HepG2 (cell line): ENCODE measurements at regions not wholly inside any gene's neighbourhood (a gene's known extent, or its start where the extent isn't known, plus 50 kb on each side); places are given as distances from the start of the nearest gene placed in this dataset.
A peak's percentile ranks its signal among the peaks of the same experiment; 100 is the strongest.

Experiments
- ATAC-seq: fragments of 200-7000 bp; cut with Tn5 transposase; 3 replicates; pipeline ENCODE4 v1.9.1; 2020; ENCODE audit warnings: mild to moderate bottlenecking, moderate library complexity
- BruUV-seq: library from RNA; stranded (reverse); fragments of 400-500 nt; replicated peaks from 2 replicates; lab custom pipeline; 2021; lab: Mats Ljungman, UMichigan
- CTCF ChIA-PET: fragments of 300-600 bp; formaldehyde crosslinking; extraction: SDS; loops from one replicate; lab custom pipeline; 2021; ENCODE audit warnings: low total read pairs, inconsistent platforms, low intra/inter-chr PET ratio; lab: Yijun Ruan, JAX
- POLR2A ChIA-PET: fragments of 350-600 bp; sonication (Branson Sonifier 250); formaldehyde crosslinking; loops from one replicate; lab custom pipeline; 2020; ENCODE audit warnings: antibody characterized with exemption, inconsistent platforms; lab: Yijun Ruan, JAX
- DNase-seq: peaks from one replicate; pipeline ENCODE4 v3.0.0-alpha.2; 2015; ENCODE audit warnings: low spot score
- FAIRE-seq: peaks from 3 replicates; lab custom pipeline; 2011; peaks lifted over from hg19 to GRCh38; lab: Jason Lieb, UNC
- H2AFZ ChIP-seq: one replicate; pipeline ENCODE4 v1.6.1; 2011; ENCODE audit warnings: low read length, inconsistent platforms
- H3K27ac ChIP-seq: fragments of 300-600 bp; 3 replicates; pipeline ENCODE4 v1.8.0; 2011; ENCODE audit warnings: mixed run types, mild to moderate bottlenecking, mixed read lengths, low read length, inconsistent platforms; ENCODE audit not compliant: insufficient read depth; ENCODE audit errors: extremely low read length
- H3K27me3 ChIP-seq, 2 experiments: fragments of 200-600 bp in 1 of 2; 2 replicates in 1 of 2; 3 replicates in 1 of 2; pipeline versions ENCODE4 v1.6.0 to v1.8.0; 2011; ENCODE audit warnings: low read length in 2 of 2, mild to moderate bottlenecking in 2 of 2, moderate library complexity in 2 of 2, inconsistent platforms in 1 of 2; ENCODE audit not compliant: insufficient read depth in 2 of 2, control insufficient read depth in 1 of 2
- H3K36me3 ChIP-seq, 2 experiments: fragments of 200-600 bp in 1 of 2; replicated peaks in 1 of 2; 2 replicates in 1 of 2; 3 replicates in 1 of 2; pipeline versions ENCODE4 v1.5.1 to v1.8.0; 2011; ENCODE audit warnings: low read length in 2 of 2, inconsistent platforms in 1 of 2; ENCODE audit not compliant: insufficient read depth in 2 of 2, control insufficient read depth in 1 of 2
- H3K4me1 ChIP-seq: 2 replicates; pipeline ENCODE4 v1.5.1; 2012; ENCODE audit warnings: low read length, inconsistent platforms; ENCODE audit not compliant: insufficient read depth
- H3K4me2 ChIP-seq: 2 replicates; pipeline ENCODE4 v1.6.0; 2011; ENCODE audit warnings: low read depth, low read length, inconsistent platforms
- H3K4me3 ChIP-seq, 3 experiments: fragments of 200-600 bp in 1 of 3; sonication (generic), shearing (Covaris generic) in 1 of 3; replicated peaks in 1 of 3; 2 replicates each; pipeline ENCODE4 v1.5.1; 2011 to 2016; ENCODE audit warnings: low read length in 3 of 3, inconsistent platforms in 2 of 3, low read depth in 2 of 3, mild to moderate bottlenecking in 2 of 3, control low read depth in 1 of 3, mixed read lengths in 1 of 3; ENCODE audit not compliant: insufficient read depth in 1 of 3
- H3K79me2 ChIP-seq: one replicate; pipeline ENCODE4 v1.6.1; 2011; ENCODE audit warnings: low read length, inconsistent platforms; ENCODE audit not compliant: insufficient read depth
- H3K9ac ChIP-seq: 2 replicates; pipeline ENCODE4 v1.6.0; 2011; ENCODE audit warnings: mild to moderate bottlenecking, low read depth, low read length, inconsistent platforms; ENCODE audit not compliant: insufficient read depth
- H3K9me3 ChIP-seq: 2 replicates; pipeline ENCODE4 v1.5.1; 2012; ENCODE audit warnings: mild to moderate bottlenecking, low read length
- H4K20me1 ChIP-seq: 2 replicates; pipeline ENCODE4 v1.6.0; 2011; ENCODE audit warnings: inconsistent platforms, mild to moderate bottlenecking, low read length, moderate library complexity; ENCODE audit not compliant: insufficient read depth
- ATF1 ChIP-seq: IDR thresholded peaks from 2 replicates; pipeline ENCODE4 v1.6.1; 2016; ENCODE audit warnings: mild to moderate bottlenecking, control low read depth
- ATM ChIP-seq: fragments of 450-650 bp; IDR thresholded peaks from 2 replicates; pipeline ENCODE4 v1.7.1; 2017; ENCODE audit warnings: mild to moderate bottlenecking, borderline replicate concordance
- CEBPB ChIP-seq: IDR thresholded peaks from 2 replicates; pipeline ENCODE4 v1.6.1; 2011; ENCODE audit warnings: low read depth, low read length, improper control_type of control experiment, borderline replicate concordance
- EZH2 ChIP-seq: conservative IDR thresholded peaks from 2 replicates; pipeline ENCODE4 v1.6.1; 2012; ENCODE audit warnings: mild to moderate bottlenecking, low read depth, low read length, moderate library complexity
- GFI1 ChIP-seq: sonication (generic); formaldehyde crosslinking; IDR thresholded peaks from 2 replicates; pipeline ENCODE4 v1.5.0; 2020; ENCODE audit warnings: missing genetic modification reagents, mild to moderate bottlenecking, borderline replicate concordance
- MAFF ChIP-seq: IDR thresholded peaks from 2 replicates; pipeline ENCODE4 v1.6.1; 2011; ENCODE audit warnings: low read depth, low read length, improper control_type of control experiment
- MAFK ChIP-seq, 2 experiments: IDR thresholded peaks in 1 of 2; conservative IDR thresholded peaks in 1 of 2; 2 replicates each; pipeline ENCODE4 v1.6.1; 2011; ENCODE audit warnings: improper control_type of control experiment in 2 of 2, low read length in 2 of 2
- NCOA1 ChIP-seq: sonication (generic); formaldehyde crosslinking; IDR thresholded peaks from 2 replicates; pipeline ENCODE4 v1.9.0; 2021; ENCODE audit warnings: missing genetic modification reagents
- SMYD3 ChIP-seq: sonication (generic); formaldehyde crosslinking; IDR thresholded peaks from 2 replicates; pipeline ENCODE4 v1.8.1; 2023; ENCODE audit warnings: mild to moderate bottlenecking, missing genetic modification reagents
- TIGD3 ChIP-seq: sonication (generic); formaldehyde crosslinking; IDR thresholded peaks from 2 replicates; pipeline ENCODE4 v1.5.1; 2020; ENCODE audit warnings: mild to moderate bottlenecking, missing genetic modification reagents, borderline replicate concordance
- XRCC5 ChIP-seq: fragments of 200-400 bp; formaldehyde crosslinking; optimal IDR thresholded peaks from 2 replicates; pipeline ENCODE3; 2017; ENCODE audit warnings: mild to moderate bottlenecking, low read length
- ZFP36L1 ChIP-seq: sonication (generic); formaldehyde crosslinking; IDR thresholded peaks from 2 replicates; pipeline ENCODE4 v1.8.0; 2022; ENCODE audit warnings: mild to moderate bottlenecking, missing genetic modification reagents, moderate library complexity
- ZKSCAN1 ChIP-seq: fragments of 150-350 bp; IDR thresholded peaks from 2 replicates; pipeline ENCODE4 v1.6.1; 2014; ENCODE audit warnings: low read length
- ZNF205 ChIP-seq: IDR thresholded peaks from 2 replicates; pipeline ENCODE4 v1.6.1; 2018; ENCODE audit warnings: missing biosample characterization, missing genetic modification reagents
- ZNF30 ChIP-seq: sonication (generic); formaldehyde crosslinking; IDR thresholded peaks from 2 replicates; pipeline ENCODE4 v1.5.0; 2020; ENCODE audit warnings: mild to moderate bottlenecking, missing genetic modification reagents
- ZNF556 ChIP-seq: sonication (generic); formaldehyde crosslinking; IDR thresholded peaks from 2 replicates; pipeline ENCODE4 v1.4.0; 2020; ENCODE audit warnings: mild to moderate bottlenecking, missing genetic modification reagents, borderline replicate concordance
- ZNF800 ChIP-seq: sonication (generic); formaldehyde crosslinking; IDR thresholded peaks from 2 replicates; pipeline ENCODE4 v1.4.0; 2020; ENCODE audit warnings: missing genetic modification reagents
- ZNF879 ChIP-seq: sonication (generic); formaldehyde crosslinking; IDR thresholded peaks from 2 replicates; pipeline ENCODE4 v1.8.1; 2023; ENCODE audit warnings: missing genetic modification reagents
- WGBS: methylation state at CpG from one replicate; pipeline ENCODE4 v1.1.6; 2017; ENCODE audit warnings: low lambda C conversion rate; 5-methylcytosine and 5-hydroxymethylcytosine counted together
- in situ Hi-C: cut with HindIII; loops from 2 replicates; pipeline ENCODE4 v1.10.0; 2017; ENCODE audit warnings: low pct_unique_long_range_greater_than_20kb; ENCODE audit not compliant: extremely low pct_ligation_motif_present
- intact Hi-C: fragments of 100-400 bp; cut with micrococcal nuclease; formaldehyde crosslinking; loops from one replicate; pipeline ENCODE4 v1.10.0; 2022; ENCODE audit not compliant: unreplicated experiment

GRCh38 chr18:1036926-1037325, 132.3 kb downstream of the ADCYAP1 start:
- ChIA-PET POLR2A (no interaction called here), CTCF (no interaction called here)
- peaks cover 0 to 3% of the 10 kb centered on the region in 2 experiments; a peak in 1 of 5 replicates for H3K27me3 ChIP-seq
- WGBS = 2% methylated on average over 3 of the region's 3 CpGs
- in situ Hi-C loops = no loop called here
- H3K4me1 ChIP-seq = no peaks in the 10 kb centered on the region
- no peak overlapping the region for H3K4me3 ChIP-seq
- H2AFZ ChIP-seq = no peak overlapping the region
- no peak for TF ChIP-seq ZNF556
- TF ChIP-seq ATF1 (CRISPR knock-in tag) = no peak
- TF ChIP-seq SMYD3 (CRISPR knock-in tag) = no peak
- TF ChIP-seq NCOA1 (CRISPR knock-in tag) = no peak
- TF ChIP-seq ZNF30 = no peak
- no peak for TF ChIP-seq ZNF879 (CRISPR knock-in tag)
- TF ChIP-seq MAFF = peak; percentile 97
- TF ChIP-seq EZH2 = no peak
- peak; percentile 96 to 98 for TF ChIP-seq MAFK (conservative IDR thresholded peaks at IDR 0.05 in 1 of 2, IDR thresholded peaks at IDR 0.05 in 1 of 2; ENCODE audit: low read length in 2 of 2)
- BruUV-seq = no TSS peak
- no peak for ATAC-seq
- no peak for FAIRE-seq
- H3K36me3 ChIP-seq = no peaks in the 10 kb centered on the region
- H3K79me2 ChIP-seq = no peaks in the 10 kb centered on the region
- H3K9ac ChIP-seq = no peak overlapping the region
- H3K9me3 ChIP-seq = no peaks in the 10 kb centered on the region
- H3K4me2 ChIP-seq = no peak overlapping the region
- H3K27ac ChIP-seq = no peak overlapping the region
- intact Hi-C loops = no loop called here
- no peaks in the 10 kb centered on the region for H4K20me1 ChIP-seq
- no peak for DNase-seq

- Histone ChIP-seq H3K4me2 (no peak overlapping the region), H3K4me1 (no peaks in the 10 kb centered on the region), H3K27me3 (peaks cover 0 to 3% of the 10 kb centered on the region in 2 experiments; a peak in 1 of 5 replicates), H3K36me3 (no peaks in the 10 kb centered on the region), H3K9me3 (no peaks in the 10 kb centered on the region), H4K20me1 (no peaks in the 10 kb centered on the region), H3K4me3 (no peak overlapping the region), H3K79me2 (no peaks in the 10 kb centered on the region), H2AFZ (no peak overlapping the region), H3K27ac (no peak overlapping the region), H3K9ac (no peak overlapping the region)
- FAIRE-seq = no peak
- ChIA-PET CTCF (no interaction called here), POLR2A (no interaction called here)
- no peak for DNase-seq
- ATAC-seq = no peak
- WGBS = 0% methylated on average over 2 of the region's 2 CpGs
- no TSS peak for BruUV-seq
- intact Hi-C loops = no loop called here
- in situ Hi-C loops = no loop called here
- no peak for TF ChIP-seq ZFP36L1 (CRISPR knock-in tag)
- TF ChIP-seq CEBPB = no peak
- no peak for TF ChIP-seq ATM
- no peak for TF ChIP-seq GFI1 (CRISPR knock-in tag)
- no peak for TF ChIP-seq XRCC5
- TF ChIP-seq ZNF800 (CRISPR knock-in tag) = no peak
- TF ChIP-seq ZKSCAN1 = no peak
- TF ChIP-seq TIGD3 (CRISPR knock-in tag) = no peak
- no peak for TF ChIP-seq ZNF205 (CRISPR knock-in tag)
Observed at GRCh38 chr18:1037776-1038175, 133.1 kb downstream of the ADCYAP1 start.
